IPS-20b (cell line): ENCODE measurements at regions not wholly inside any gene's neighbourhood (a gene's known extent, or its start where the extent isn't known, plus 50 kb on each side); places are given as distances from the start of the nearest gene placed in this dataset.

Source experiments
- H3K27ac ChIP-seq: one replicate; pipeline ENCODE4 v1.5.1; 2013; ENCODE audit warnings: low read length
- H3K27me3 ChIP-seq: 2 replicates; pipeline ENCODE4 v1.6.1; 2013; ENCODE audit warnings: mild to moderate bottlenecking, low read length, inconsistent platforms; ENCODE audit not compliant: insufficient read depth
- H3K36me3 ChIP-seq: 2 replicates; pipeline ENCODE4 v1.6.1; 2013; ENCODE audit warnings: low read depth, mild to moderate bottlenecking, inconsistent platforms, low read length, moderate library complexity; ENCODE audit not compliant: insufficient read depth
- H3K4me1 ChIP-seq: 2 replicates; pipeline ENCODE4 v1.6.1; 2013; ENCODE audit warnings: mild to moderate bottlenecking, control low read depth, inconsistent platforms, low read length, moderate library complexity; ENCODE audit not compliant: insufficient read depth
- H3K4me3 ChIP-seq: 2 replicates; pipeline ENCODE4 v1.5.1; 2013; ENCODE audit warnings: mild to moderate bottlenecking, low read length, inconsistent platforms
- H3K9ac ChIP-seq: 2 replicates; pipeline ENCODE4 v1.6.1; 2013; ENCODE audit warnings: low read depth, mild to moderate bottlenecking, inconsistent platforms, low read length, moderate library complexity
- H3K9me3 ChIP-seq: 2 replicates; pipeline ENCODE4 v1.6.1; 2013; ENCODE audit warnings: mild to moderate bottlenecking, low read depth, low read length, inconsistent platforms; ENCODE audit not compliant: insufficient read depth

GRCh38 chr13:95484052-95484451, 68.5 kb upstream of the CLDN10 start:
- no peak overlapping the region for H3K9ac ChIP-seq
- no peak overlapping the region for H3K27ac ChIP-seq
- H3K36me3 ChIP-seq = no peaks in the 10 kb centered on the region
- H3K4me1 ChIP-seq = no peaks in the 10 kb centered on the region
- no peaks in the 10 kb centered on the region for H3K9me3 ChIP-seq
- H3K4me3 ChIP-seq = no peak overlapping the region
- no peaks in the 10 kb centered on the region for H3K27me3 ChIP-seq

- H3K9ac ChIP-seq = no peak overlapping the region
Measured at GRCh38 chr13:95485045-95485517, 67.4 kb upstream of the CLDN10 start.

GRCh38 chr13:95485518-95486144, 66.9 kb upstream of the CLDN10 start:
- Histone ChIP-seq H3K36me3 (no peaks in the 10 kb centered on the region), H3K9me3 (no peaks in the 10 kb centered on the region), H3K9ac (no peak overlapping the region), H3K4me1 (no peaks in the 10 kb centered on the region), H3K27ac (no peak overlapping the region), H3K27me3 (no peaks in the 10 kb centered on the region), H3K4me3 (no peak overlapping the region)

More at GRCh38 chr13:95485045-95485517, 67.4 kb upstream of the CLDN10 start:
- Histone ChIP-seq H3K27ac (no peak overlapping the region), H3K4me1 (no peaks in the 10 kb centered on the region), H3K9me3 (no peaks in the 10 kb centered on the region), H3K27me3 (no peaks in the 10 kb centered on the region), H3K36me3 (no peaks in the 10 kb centered on the region), H3K4me3 (no peak overlapping the region)

- H3K27me3 ChIP-seq = no peaks in the 10 kb centered on the region
- H3K4me1 ChIP-seq = no peaks in the 10 kb centered on the region
- H3K9ac ChIP-seq = no peak overlapping the region
- H3K9me3 ChIP-seq = no peaks in the 10 kb centered on the region
- no peak overlapping the region for H3K27ac ChIP-seq
- H3K36me3 ChIP-seq = no peaks in the 10 kb centered on the region
- H3K4me3 ChIP-seq = no peak overlapping the region
Measured at GRCh38 chr13:95492044-95492801, 60.3 kb upstream of the CLDN10 start.

- Histone ChIP-seq H3K27me3 (no peaks in the 10 kb centered on the region), H3K9me3 (no peaks in the 10 kb centered on the region), H3K9ac (no peak overlapping the region), H3K36me3 (no peaks in the 10 kb centered on the region), H3K27ac (no peak overlapping the region), H3K4me3 (no peak overlapping the region), H3K4me1 (no peaks in the 10 kb centered on the region)
Measured at GRCh38 chr13:95494082-95494681, 58.3 kb upstream of the CLDN10 start.

GRCh38 chr13:95496485-95496884, 56.0 kb upstream of the CLDN10 start:
- H3K27ac ChIP-seq = no peak overlapping the region
- H3K9me3 ChIP-seq = no peaks in the 10 kb centered on the region; the same call in 1 of the 2 replicates
- H3K36me3 ChIP-seq = no peaks in the 10 kb centered on the region
- no peak overlapping the region for H3K9ac ChIP-seq
- H3K4me3 ChIP-seq = no peak overlapping the region
- no peaks in the 10 kb centered on the region for H3K4me1 ChIP-seq
- H3K27me3 ChIP-seq = no peaks in the 10 kb centered on the region

- Histone ChIP-seq H3K9ac (no peak overlapping the region), H3K36me3 (no peaks in the 10 kb centered on the region), H3K27ac (no peak overlapping the region), H3K4me3 (no peak overlapping the region), H3K4me1 (no peaks in the 10 kb centered on the region), H3K27me3 (no peaks in the 10 kb centered on the region), H3K9me3 (no peaks in the 10 kb centered on the region; the same call in 1 of the 2 replicates)
Measured at GRCh38 chr13:95497381-95497807, 55.1 kb upstream of the CLDN10 start.

- no peak overlapping the region for H3K4me3 ChIP-seq
- H3K27ac ChIP-seq = no peak overlapping the region
- no peaks in the 10 kb centered on the region for H3K27me3 ChIP-seq
- no peaks in the 10 kb centered on the region for H3K36me3 ChIP-seq
- H3K9me3 ChIP-seq = no peaks in the 10 kb centered on the region; the same call in 1 of the 2 replicates
- H3K9ac ChIP-seq = no peak overlapping the region
- no peaks in the 10 kb centered on the region for H3K4me1 ChIP-seq
Measured at GRCh38 chr13:95498886-95499285, 53.6 kb upstream of the CLDN10 start.

- Histone ChIP-seq H3K9me3 (no peaks in the 10 kb centered on the region; the same call in 1 of the 2 replicates), H3K4me1 (peaks cover 5% of the 10 kb centered on the region; the same call in 1 of the 2 replicates), H3K4me3 (no peak overlapping the region), H3K27ac (no peak overlapping the region), H3K36me3 (no peaks in the 10 kb centered on the region), H3K27me3 (no peaks in the 10 kb centered on the region), H3K9ac (no peak overlapping the region)
Measured at GRCh38 chr13:95499811-95500712, 52.5 kb upstream of the CLDN10 start.

- H3K4me1 ChIP-seq = peaks cover 8% of the 10 kb centered on the region; the same call in 1 of the 2 replicates
- no peak overlapping the region for H3K4me3 ChIP-seq
- no peak overlapping the region for H3K27ac ChIP-seq
- no peaks in the 10 kb centered on the region for H3K27me3 ChIP-seq
- H3K9ac ChIP-seq = no peak overlapping the region
- no peaks in the 10 kb centered on the region; the same call in 1 of the 2 replicates for H3K9me3 ChIP-seq
- H3K36me3 ChIP-seq = no peaks in the 10 kb centered on the region
Measured at GRCh38 chr13:95502216-95502615, 50.3 kb upstream of the CLDN10 start.
